NB4 (cell line): ENCODE measurements at regions not wholly inside any gene's neighbourhood (a gene's known extent, or its start where the extent isn't known, plus 50 kb on each side); places are given as distances from the start of the nearest gene placed in this dataset.

Source experiments
- CTCF ChIP-seq: IDR thresholded peaks from one replicate; pipeline ENCODE4 v1.5.1; 2012; ENCODE audit warnings: low read depth, low read length
- MAX ChIP-seq: IDR thresholded peaks from 2 replicates; pipeline ENCODE4 v1.6.1; 2011; ENCODE audit warnings: low read depth, low read length
- POLR2A ChIP-seq: IDR thresholded peaks from 2 replicates; pipeline ENCODE4 v1.6.1; 2011; ENCODE audit warnings: mild to moderate bottlenecking; ENCODE audit not compliant: insufficient read length; ENCODE audit errors: extremely low read depth

GRCh38 chr6:119540417-119540816 lies 190.9 kb upstream of the MAN1A1 start:
- no peak for TF ChIP-seq CTCF
- no peak for TF ChIP-seq POLR2A
- TF ChIP-seq MAX = no peak
